CD14-positive monocyte (primary cell): ENCODE measurements at regions not wholly inside any gene's neighbourhood (a gene's known extent, or its start where the extent isn't known, plus 50 kb on each side); places are given as distances from the start of the nearest gene placed in this dataset.

Source experiments
- DNase-seq, 3 donors: peaks; one replicate each; pipeline ENCODE4 v3.0.0-alpha.2; 2011 to 2022
- H2AFZ ChIP-seq: 2 replicates; pipeline ENCODE4 v1.6.0; 2012; ENCODE audit warnings: mild to moderate bottlenecking, low read depth, low read length, inconsistent platforms; ENCODE audit not compliant: insufficient read depth, poor library complexity, severe bottlenecking
- H3K27ac ChIP-seq, 2 donors: 1 replicate in 1 of 2; 2 replicates in 1 of 2; pipeline ENCODE4 v1.5.1; 2012 to 2013; ENCODE audit warnings: low read length in 2 of 2, control low read depth in 1 of 2, inconsistent platforms in 1 of 2, low read depth in 1 of 2, mild to moderate bottlenecking in 1 of 2
- H3K27me3 ChIP-seq, 2 donors: one replicate each; pipeline versions ENCODE4 v1.6.0 to v1.6.1; 2011 to 2013; ENCODE audit warnings: low read length in 2 of 2; ENCODE audit not compliant: control insufficient read depth in 2 of 2, insufficient read depth in 2 of 2
- H3K36me3 ChIP-seq, 2 donors: replicated peaks in 1 of 2; 1 replicate in 1 of 2; 2 replicates in 1 of 2; pipeline versions ENCODE4 v1.5.1 to v1.6.1; 2012 to 2013; ENCODE audit warnings: low read length in 2 of 2, control low read depth in 1 of 2, inconsistent platforms in 1 of 2, mild to moderate bottlenecking in 1 of 2; ENCODE audit not compliant: insufficient read depth in 2 of 2, control insufficient read depth in 1 of 2
- H3K4me1 ChIP-seq, 2 donors: 1 replicate in 1 of 2; 2 replicates in 1 of 2; pipeline versions ENCODE4 v1.5.1 to v1.6.1; 2012 to 2013; ENCODE audit warnings: low read length in 2 of 2, control low read depth in 1 of 2, inconsistent platforms in 1 of 2, mild to moderate bottlenecking in 1 of 2, moderate library complexity in 1 of 2; ENCODE audit not compliant: insufficient read depth in 2 of 2, control insufficient read depth in 1 of 2
- H3K4me2 ChIP-seq: replicated peaks from 2 replicates; pipeline ENCODE3; 2012; ENCODE audit warnings: low read length, moderate library complexity, mild to moderate bottlenecking; ENCODE audit not compliant: poor library complexity, severe bottlenecking; ENCODE audit errors: extremely low read depth
- H3K4me3 ChIP-seq, 3 experiments: fragments of 200-600 bp in 1 of 3; sonication (generic) in 1 of 3; replicated peaks in 1 of 3; 1 replicate in 2 of 3; 2 replicates in 1 of 3; pipeline ENCODE4 v1.5.1; 2011 to 2013; ENCODE audit warnings: low read length in 3 of 3, mild to moderate bottlenecking in 3 of 3, control low read depth in 2 of 3, low read depth in 2 of 3, inconsistent platforms in 1 of 3, moderate library complexity in 1 of 3
- H3K79me2 ChIP-seq: 2 replicates; pipeline ENCODE4 v1.6.0; 2012; ENCODE audit warnings: mild to moderate bottlenecking, control low read depth, inconsistent platforms, low read length, moderate library complexity; ENCODE audit not compliant: insufficient read depth
- H3K9ac ChIP-seq: 2 replicates; pipeline ENCODE4 v1.6.0; 2017; ENCODE audit warnings: low read length, mild to moderate bottlenecking; ENCODE audit not compliant: insufficient read depth, poor library complexity, severe bottlenecking
- H3K9me3 ChIP-seq, 2 donors: replicated peaks in 1 of 2; 1 replicate in 1 of 2; 2 replicates in 1 of 2; pipeline versions ENCODE4 v1.5.1 to v1.6.1; 2012 to 2013; ENCODE audit warnings: low read length in 2 of 2, control low read depth in 1 of 2; ENCODE audit not compliant: control insufficient read depth in 1 of 2, insufficient read depth in 1 of 2
- H4K20me1 ChIP-seq: 2 replicates; pipeline ENCODE4 v1.6.0; 2012; ENCODE audit warnings: mild to moderate bottlenecking, low read length, control low read depth, moderate library complexity; ENCODE audit not compliant: insufficient read depth
- H3K27ac Mint-ChIP-seq, 7 donors: one replicate each; pipeline ENCODE4 v1.8.0; 2020; ENCODE audit warnings: mild to moderate bottlenecking in 7 of 7, mixed read lengths in 7 of 7, moderate library complexity in 6 of 7, inconsistent platforms in 2 of 7
- H3K27me3 Mint-ChIP-seq, 3 donors: one replicate each; pipeline ENCODE4 v1.8.0; 2021 to 2022; ENCODE audit warnings: low read depth in 3 of 3, mild to moderate bottlenecking in 3 of 3, mixed read lengths in 3 of 3, moderate library complexity in 3 of 3, inconsistent platforms in 1 of 3
- H3K36me3 Mint-ChIP-seq, 2 donors: one replicate each; pipeline ENCODE4 v1.8.0; 2020; ENCODE audit warnings: mixed read lengths in 2 of 2, inconsistent platforms in 1 of 2, mild to moderate bottlenecking in 1 of 2
- H3K4me1 Mint-ChIP-seq: one replicate; pipeline ENCODE4 v1.8.0; 2020; ENCODE audit warnings: mild to moderate bottlenecking, mixed read lengths
- H3K4me3 Mint-ChIP-seq, 2 donors: one replicate each; pipeline ENCODE4 v1.8.0; 2020; ENCODE audit warnings: mild to moderate bottlenecking in 2 of 2, mixed read lengths in 2 of 2, moderate library complexity in 1 of 2
- H3K9me3 Mint-ChIP-seq, 7 donors: one replicate each; pipeline ENCODE4 v1.8.0; 2020 to 2022; ENCODE audit warnings: mixed read lengths in 7 of 7, mild to moderate bottlenecking in 6 of 7, moderate library complexity in 6 of 7, inconsistent platforms in 2 of 7
- CTCF ChIP-seq: fragments of 200-600 bp; IDR thresholded peaks from one replicate; pipeline ENCODE4 v1.8.0; 2022; ENCODE audit warnings: antibody characterized with exemption, mild to moderate bottlenecking
- WGBS: methylation state at CpG from one replicate; pipeline ENCODE4 v1.1.5; 2013; ENCODE audit warnings: missing lambda C conversion rate; ENCODE audit not compliant: insufficient coverage; 5-methylcytosine and 5-hydroxymethylcytosine counted together
- intact Hi-C, 2 donors: fragments of 100-400 bp; cut with micrococcal nuclease; formaldehyde crosslinking; loops; one replicate each; pipeline versions ENCODE4 v1.15.0 to v1.15.1; 2023

- H3K9ac ChIP-seq, result no peak overlapping the region
- no peak overlapping the region for H3K4me3 Mint-ChIP-seq
- whole genome bisulfite sequencing, result no CpG with 5 or more reads among the region's 2 CpGs
- H3K27ac ChIP-seq, result no peak overlapping the region
- H3K27me3 Mint-ChIP-seq, result peaks cover 0 to 1% (median 0%) of the 10 kb centered on the region in 3 donors
- no peaks in the 10 kb centered on the region for H3K27me3 ChIP-seq
- H3K27ac Mint-ChIP-seq, result no peak overlapping the region
- no peaks in the 10 kb centered on the region for H3K79me2 ChIP-seq
- no peak for DNase-seq
- no peaks in the 10 kb centered on the region for H4K20me1 ChIP-seq
- H3K4me3 ChIP-seq, result no peak overlapping the region
- peaks cover 0 to 5% (median 1%) of the 10 kb centered on the region in 7 donors for H3K9me3 Mint-ChIP-seq
- no peaks in the 10 kb centered on the region for H3K4me1 Mint-ChIP-seq
- no peaks in the 10 kb centered on the region for H3K9me3 ChIP-seq
- TF ChIP-seq CTCF, result no peak
- intact Hi-C loops, result no loop called here
- no peaks in the 10 kb centered on the region for H3K36me3 Mint-ChIP-seq
- no peaks in the 10 kb centered on the region for H3K4me1 ChIP-seq
- H3K4me2 ChIP-seq, result no peak overlapping the region
- H2AFZ ChIP-seq, result no peak overlapping the region
- H3K36me3 ChIP-seq, result no peaks in the 10 kb centered on the region
Measured at GRCh38 chr5:117494188-117494587, 919.6 kb upstream of the SEMA6A start.

GRCh38 chr5:117488976-117489500 lies 914.4 kb upstream of the SEMA6A start:
- intact Hi-C loops, result no loop called here
- no peak overlapping the region for H3K9ac ChIP-seq
- no peak for TF ChIP-seq CTCF
- no peaks in the 10 kb centered on the region for H3K4me1 ChIP-seq
- no peaks in the 10 kb centered on the region for H4K20me1 ChIP-seq
- H3K27ac ChIP-seq, result no peak overlapping the region
- peaks cover 0 to 2% (median 0%) of the 10 kb centered on the region in 3 donors for H3K27me3 Mint-ChIP-seq
- H3K4me1 Mint-ChIP-seq, result no peaks in the 10 kb centered on the region
- no peak overlapping the region for H3K4me3 ChIP-seq
- H3K36me3 Mint-ChIP-seq, result no peaks in the 10 kb centered on the region
- no peaks in the 10 kb centered on the region for H3K36me3 ChIP-seq
- H3K4me2 ChIP-seq, result no peak overlapping the region
- DNase-seq, result no peak
- H2AFZ ChIP-seq, result no peak overlapping the region
- no peak overlapping the region for H3K4me3 Mint-ChIP-seq
- H3K27ac Mint-ChIP-seq, result no peak overlapping the region
- no peaks in the 10 kb centered on the region for H3K9me3 ChIP-seq
- no CpG with 5 or more reads among the region's 2 CpGs for WGBS
- H3K79me2 ChIP-seq, result no peaks in the 10 kb centered on the region
- H3K27me3 ChIP-seq, result no peaks in the 10 kb centered on the region
- peaks cover 0 to 9% (median 4%) of the 10 kb centered on the region in 7 donors for H3K9me3 Mint-ChIP-seq
